ENCODE measurements at regions not wholly inside any gene's neighbourhood (a gene's known extent, or its start where the extent isn't known, plus 50 kb on each side); places are given as distances from the start of the nearest gene placed in this dataset.

- TF ChIP-seq ZGPAT (CRISPR knock-in tag; IDR thresholded peaks at IDR 0.05): peak; percentile 83
- TF ChIP-seq TFAP4 (IDR thresholded peaks at IDR 0.05; ENCODE audit: borderline replicate concordance, low read depth): 0 out of 2 replicates have a peak, but pooled peaks have one; percentile 5
- peak; percentile 81 for TF ChIP-seq FOXP4 (CRISPR knock-in tag; IDR thresholded peaks at IDR 0.05)
- no peak for TF ChIP-seq ZBTB3 (CRISPR knock-in tag; IDR thresholded peaks at IDR 0.05; ENCODE audit: borderline replicate concordance, low read depth)
- peak; percentile 52; the same call in 1 of the 2 replicates for TF ChIP-seq MEF2D (CRISPR knock-in tag; IDR thresholded peaks at IDR 0.05)
- peak; percentile 19; the same call in 1 of the 2 replicates for TF ChIP-seq ZNF614 (CRISPR knock-in tag; IDR thresholded peaks at IDR 0.05; ENCODE audit: borderline replicate concordance)
- peak; percentile 51; the same call in 1 of the 2 replicates for TF ChIP-seq TBX3 (IDR thresholded peaks at IDR 0.05; ENCODE audit: borderline replicate concordance)
- peak; percentile 19; the same call in 1 of the 2 replicates for TF ChIP-seq ZNF292 (CRISPR knock-in tag; IDR thresholded peaks at IDR 0.05; ENCODE audit: borderline replicate concordance, low read depth)
- peak in 1 of 2 experiments; percentile 62; a peak in 2 of 4 replicates for TF ChIP-seq NR2F1 (CRISPR knock-in tag; IDR thresholded peaks at IDR 0.05)
- no peak for TF ChIP-seq MLLT10 (CRISPR knock-in tag; IDR thresholded peaks at IDR 0.05)
- no peak for TF ChIP-seq STAT6 (CRISPR knock-in tag; IDR thresholded peaks at IDR 0.05; ENCODE audit: borderline replicate concordance)
- TF ChIP-seq ZNF639 (CRISPR knock-in tag; conservative IDR thresholded peaks at IDR 0.05): no peak
- TF ChIP-seq SMAD3 (CRISPR knock-in tag; IDR thresholded peaks at IDR 0.05): peak; percentile 78; the same call in 1 of the 2 replicates
- TF ChIP-seq SETDB1 (CRISPR knock-in tag; IDR thresholded peaks at IDR 0.05; ENCODE audit: borderline replicate concordance): no peak
- TF ChIP-seq FOXJ3 (CRISPR knock-in tag; IDR thresholded peaks at IDR 0.05; ENCODE audit: borderline replicate concordance): peak; percentile 82; the same call in 1 of the 2 replicates
- TF ChIP-seq MIER3 (CRISPR knock-in tag; IDR thresholded peaks at IDR 0.05; ENCODE audit: borderline replicate concordance): peak; percentile 52
- peak; percentile 52; the same call in 1 of the 2 replicates for TF ChIP-seq PATZ1 (CRISPR knock-in tag; IDR thresholded peaks at IDR 0.05)
Measured at GRCh38 chr12:75944097-75944904, 87.3 kb downstream of the PHLDA1 start (continued).
